VCaP (cell line): ENCODE measurements at regions not wholly inside any gene's neighbourhood (a gene's known extent, or its start where the extent isn't known, plus 50 kb on each side); places are given as distances from the start of the nearest gene placed in this dataset.

ENCODE experiments used
- H3K27ac ChIP-seq: fragments of 450-650 bp; 2 replicates; pipeline ENCODE4 v1.5.1; 2017
- CTCF ChIP-seq: fragments of 450-650 bp; conservative IDR thresholded peaks from 2 replicates; pipeline ENCODE4 v1.5.1; 2017; ENCODE audit warnings: mild to moderate bottlenecking, moderate library complexity

- no peak overlapping the region for H3K27ac ChIP-seq
- no peak for TF ChIP-seq CTCF
Measured at GRCh38 chr2:207229161-207229560, 63.4 kb upstream of the KLF7 start.

- no peak for TF ChIP-seq CTCF
- H3K27ac ChIP-seq: no peak overlapping the region
Measured at GRCh38 chr2:207230261-207231105, 64.7 kb upstream of the KLF7 start.

GRCh38 chr2:207231106-207231865 lies 65.5 kb upstream of the KLF7 start:
- no peak for TF ChIP-seq CTCF
- no peak overlapping the region for H3K27ac ChIP-seq

DNA sequence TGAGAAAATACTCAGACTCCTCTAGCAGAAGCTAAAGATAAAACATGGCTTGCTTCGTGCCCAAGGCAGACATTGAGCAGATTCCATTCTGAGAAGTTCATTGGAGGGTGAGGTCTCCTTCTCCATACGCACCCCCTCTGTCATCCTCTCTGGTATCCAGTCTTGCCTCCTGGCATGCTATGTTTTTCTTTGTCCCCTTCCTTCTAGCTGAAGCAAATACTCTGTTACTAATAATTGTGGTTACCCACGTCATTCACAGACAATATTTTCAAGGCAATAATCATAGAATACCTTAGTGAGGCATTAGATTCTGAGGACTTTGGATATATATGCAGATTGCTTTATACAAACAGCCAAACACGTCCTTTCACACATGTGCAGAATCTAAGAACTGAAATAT lies 66.2 kb upstream of the KLF7 start:
- no peak for TF ChIP-seq CTCF
- H3K27ac ChIP-seq: no peak overlapping the region

DNA sequence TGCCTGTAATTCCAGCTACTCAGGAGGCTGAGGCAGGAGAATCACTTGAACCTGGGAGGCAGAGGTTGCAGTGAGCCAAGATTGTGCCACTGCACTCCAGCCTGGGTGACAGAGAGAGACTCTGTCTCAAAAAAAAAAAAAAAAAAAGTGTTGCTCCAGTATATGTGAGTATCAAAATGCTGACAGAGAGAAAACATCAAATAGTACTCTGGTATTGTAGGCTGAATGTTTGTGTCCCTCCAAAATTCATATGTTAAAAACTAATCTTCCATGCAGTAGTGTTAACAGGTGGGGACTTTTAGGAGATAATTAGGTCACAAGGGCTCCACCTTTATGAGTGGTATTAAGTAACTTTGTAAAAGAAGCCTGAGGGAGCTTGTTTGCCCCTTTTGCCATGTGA lies 67.4 kb upstream of the KLF7 start:
- peak overlapping the region; percentile 52 for H3K27ac ChIP-seq

DNA sequence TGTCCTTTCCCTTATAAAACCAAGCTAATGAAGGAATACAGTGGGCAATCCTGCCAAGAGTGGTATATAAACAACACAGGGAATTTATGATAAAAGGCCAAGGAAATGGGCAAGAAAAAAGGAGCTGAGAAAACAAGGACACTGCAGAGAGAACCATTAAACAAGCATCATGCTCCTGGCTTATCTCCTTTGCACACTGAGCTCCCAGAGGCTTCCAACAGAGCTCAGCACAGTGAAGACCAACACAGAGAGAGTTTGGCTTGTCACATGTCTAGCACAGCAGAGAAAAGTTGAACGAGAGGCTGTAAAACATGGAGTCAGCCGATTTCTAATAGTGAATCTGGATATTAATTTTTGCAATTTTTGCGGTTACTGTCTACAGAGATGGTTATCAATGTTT lies 68.0 kb upstream of the KLF7 start:
- no peak for TF ChIP-seq CTCF
- H3K27ac ChIP-seq: peak overlapping the region; percentile 52

DNA sequence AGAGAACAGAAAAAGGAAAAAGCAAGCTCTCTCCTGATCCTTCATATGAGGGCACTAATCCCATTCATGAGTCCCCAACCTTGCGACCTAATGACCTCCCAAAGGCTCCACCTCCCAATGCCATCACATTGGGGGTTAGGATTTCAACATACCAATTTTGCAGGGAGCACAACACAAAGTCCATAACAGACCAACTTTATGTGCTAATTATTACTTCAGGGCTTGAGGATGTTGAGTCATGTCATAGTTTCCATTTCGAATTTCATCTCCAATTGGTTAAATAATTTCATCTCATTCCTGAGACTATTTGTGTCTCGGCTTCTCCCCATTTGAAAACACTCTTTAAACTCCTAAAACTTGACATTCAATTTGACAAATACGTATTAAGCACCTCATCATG lies 69.9 kb upstream of the KLF7 start:
- no peak overlapping the region for H3K27ac ChIP-seq
- no peak for TF ChIP-seq CTCF
